DND-41 (cell line): ENCODE measurements at regions not wholly inside any gene's neighbourhood (a gene's known extent, or its start where the extent isn't known, plus 50 kb on each side); places are given as distances from the start of the nearest gene placed in this dataset.

ENCODE experiments used
- CTCF ChIP-seq: IDR thresholded peaks from 2 replicates; pipeline ENCODE4 v1.5.1; 2012; ENCODE audit warnings: borderline replicate concordance, low read length, moderate library complexity, mild to moderate bottlenecking; ENCODE audit not compliant: poor library complexity, severe bottlenecking; ENCODE audit errors: extremely low read depth
- EZH2 ChIP-seq: IDR thresholded peaks from 3 replicates; pipeline ENCODE4 v1.6.1; 2012; ENCODE audit warnings: borderline replicate concordance, low read depth, mild to moderate bottlenecking, moderate library complexity, low read length, inconsistent platforms; ENCODE audit not compliant: severe bottlenecking

GRCh38 chr3:72153477-72154314 lies 368.7 kb upstream of the PROK2 start:
- TF ChIP-seq CTCF (no peak), EZH2 (no peak)
